Tibial nerve (tissue), 3 donors: ENCODE measurements at regions not wholly inside any gene's neighbourhood (a gene's known extent, or its start where the extent isn't known, plus 50 kb on each side); places are given as distances from the start of the nearest gene placed in this dataset.

Experiments used
- POLR2A ChIP-seq, 2 donors: fragments of 450-650 bp; IDR thresholded peaks; one replicate each; pipeline ENCODE4 v1.6.1; 2017; ENCODE audit warnings: antibody characterized with exemption in 2 of 2, mild to moderate bottlenecking in 2 of 2, moderate library complexity in 2 of 2
- TF ChIP-seq, protein P1 (sequence below), 5 experiments: fragments of 200-600 bp in 3 of 5; fragments of 450-650 bp in 2 of 5; sonication (generic) in 3 of 5; IDR thresholded peaks; one replicate each; pipeline ENCODE4 v1.5.1; 2016 to 2019; ENCODE audit warnings: antibody characterized with exemption in 5 of 5, mild to moderate bottlenecking in 3 of 5, moderate library complexity in 2 of 5

DNA sequence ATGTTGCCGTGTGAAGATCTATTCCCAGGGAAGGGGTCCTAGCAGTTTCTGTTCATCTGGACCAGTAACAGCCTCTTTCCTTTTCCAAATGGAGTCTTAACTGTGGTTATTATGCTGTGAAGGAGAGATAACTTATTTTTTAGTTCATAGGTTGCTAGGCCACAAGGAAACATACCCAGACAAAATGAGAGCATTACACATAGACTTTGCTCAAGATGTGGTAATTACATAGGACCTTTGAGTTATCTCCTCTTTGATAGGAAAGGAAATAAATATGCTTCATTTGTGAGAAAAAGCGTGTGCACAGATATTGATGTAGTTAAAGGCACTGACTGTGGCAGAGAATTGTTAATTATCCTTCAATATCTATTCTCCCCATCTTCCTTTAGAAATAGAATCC lies 52.5 kb upstream of the SNX2 start:
- TF ChIP-seq POLR2A (IDR thresholded peaks at IDR 0.05) = no peak
- TF ChIP-seq, protein P1, sequence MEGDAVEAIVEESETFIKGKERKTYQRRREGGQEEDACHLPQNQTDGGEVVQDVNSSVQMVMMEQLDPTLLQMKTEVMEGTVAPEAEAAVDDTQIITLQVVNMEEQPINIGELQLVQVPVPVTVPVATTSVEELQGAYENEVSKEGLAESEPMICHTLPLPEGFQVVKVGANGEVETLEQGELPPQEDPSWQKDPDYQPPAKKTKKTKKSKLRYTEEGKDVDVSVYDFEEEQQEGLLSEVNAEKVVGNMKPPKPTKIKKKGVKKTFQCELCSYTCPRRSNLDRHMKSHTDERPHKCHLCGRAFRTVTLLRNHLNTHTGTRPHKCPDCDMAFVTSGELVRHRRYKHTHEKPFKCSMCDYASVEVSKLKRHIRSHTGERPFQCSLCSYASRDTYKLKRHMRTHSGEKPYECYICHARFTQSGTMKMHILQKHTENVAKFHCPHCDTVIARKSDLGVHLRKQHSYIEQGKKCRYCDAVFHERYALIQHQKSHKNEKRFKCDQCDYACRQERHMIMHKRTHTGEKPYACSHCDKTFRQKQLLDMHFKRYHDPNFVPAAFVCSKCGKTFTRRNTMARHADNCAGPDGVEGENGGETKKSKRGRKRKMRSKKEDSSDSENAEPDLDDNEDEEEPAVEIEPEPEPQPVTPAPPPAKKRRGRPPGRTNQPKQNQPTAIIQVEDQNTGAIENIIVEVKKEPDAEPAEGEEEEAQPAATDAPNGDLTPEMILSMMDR (IDR thresholded peaks at IDR 0.05) = no peak
